GM23338 (cell line): ENCODE measurements at regions not wholly inside any gene's neighbourhood (a gene's known extent, or its start where the extent isn't known, plus 50 kb on each side); places are given as distances from the start of the nearest gene placed in this dataset.

Experiments used
- ATAC-seq: fragments of 200-7000 bp; cut with Tn5 transposase; 3 replicates; pipeline ENCODE4 v1.9.1; 2020
- DNase-seq: peaks from one replicate; pipeline ENCODE4 v3.0.0-alpha.2; 2015; ENCODE audit warnings: low spot score
- H2AFZ ChIP-seq: fragments of 200-600 bp; sonication (generic); 2 replicates; pipeline ENCODE4 v1.8.0; 2016; ENCODE audit warnings: antibody characterized with exemption, mild to moderate bottlenecking, moderate library complexity
- H3F3A ChIP-seq: fragments of 200-600 bp; sonication (generic); replicated peaks from 2 replicates; pipeline ENCODE4 v1.8.0; 2017; ENCODE audit warnings: antibody characterized with exemption, mixed run types, low read depth
- H3K27ac ChIP-seq: fragments of 200-600 bp; sonication (generic); 2 replicates; pipeline ENCODE4 v1.6.1; 2016; ENCODE audit warnings: low read depth
- H3K27me3 ChIP-seq: fragments of 200-600 bp; sonication (generic); 2 replicates; pipeline ENCODE4 v1.8.0; 2016; ENCODE audit warnings: mild to moderate bottlenecking, mixed run types, moderate library complexity; ENCODE audit not compliant: insufficient read depth
- H3K36me3 ChIP-seq: fragments of 200-600 bp; sonication (generic); 2 replicates; pipeline ENCODE4 v1.8.0; 2016; ENCODE audit warnings: mild to moderate bottlenecking; ENCODE audit not compliant: insufficient read depth
- H3K4me1 ChIP-seq: fragments of 200-600 bp; sonication (generic); 2 replicates; pipeline ENCODE4 v1.8.0; 2016; ENCODE audit warnings: mild to moderate bottlenecking, moderate library complexity; ENCODE audit not compliant: insufficient read depth
- H3K4me2 ChIP-seq: fragments of 200-600 bp; sonication (generic); 2 replicates; pipeline ENCODE4 v1.7.1; 2017; ENCODE audit warnings: mixed run types
- H3K4me3 ChIP-seq: fragments of 200-600 bp; sonication (generic); 2 replicates; pipeline ENCODE4 v1.6.1; 2016; ENCODE audit warnings: mixed run types
- H3K79me2 ChIP-seq: fragments of 200-600 bp; sonication (generic); replicated peaks from 2 replicates; pipeline ENCODE4 v1.8.0; 2017; ENCODE audit warnings: mild to moderate bottlenecking; ENCODE audit not compliant: insufficient read depth
- H3K9me2 ChIP-seq: fragments of 200-600 bp; sonication (generic); 2 replicates; pipeline ENCODE4 v1.8.0; 2017; ENCODE audit not compliant: insufficient read depth
- H4K20me1 ChIP-seq: fragments of 200-600 bp; sonication (generic); replicated peaks from 2 replicates; pipeline ENCODE4 v1.8.0; 2017; ENCODE audit warnings: mild to moderate bottlenecking; ENCODE audit not compliant: insufficient read depth
- H3K27ac Mint-ChIP-seq: 2 replicates; pipeline ENCODE4 v1.8.0; 2020; ENCODE audit warnings: inconsistent platforms, mild to moderate bottlenecking, moderate library complexity, mixed read lengths
- H3K27me3 Mint-ChIP-seq: 3 replicates; pipeline ENCODE4 v1.8.0; 2022; ENCODE audit warnings: low read depth, mild to moderate bottlenecking, moderate library complexity, mixed read lengths, inconsistent platforms; ENCODE audit not compliant: insufficient read depth, poor library complexity
- H3K36me3 Mint-ChIP-seq: 3 replicates; pipeline ENCODE4 v1.8.0; 2021; ENCODE audit warnings: low read depth, mild to moderate bottlenecking, inconsistent platforms, moderate library complexity, mixed read lengths
- H3K4me1 Mint-ChIP-seq: 3 replicates; pipeline ENCODE4 v1.8.0; 2020; ENCODE audit warnings: mild to moderate bottlenecking, inconsistent platforms, mixed read lengths
- H3K4me3 Mint-ChIP-seq: 3 replicates; pipeline ENCODE4 v1.8.0; 2021; ENCODE audit warnings: moderate library complexity, mild to moderate bottlenecking, inconsistent platforms, mixed read lengths
- H3K9me3 Mint-ChIP-seq: 3 replicates; pipeline ENCODE4 v1.8.0; 2020; ENCODE audit warnings: moderate library complexity, mild to moderate bottlenecking, inconsistent platforms, mixed read lengths
- CREB1 ChIP-seq: fragments of 250-450 bp; sonication (Bioruptor Pico); IDR thresholded peaks from 2 replicates; pipeline ENCODE4 v1.5.0; 2020; ENCODE audit warnings: low read depth, mild to moderate bottlenecking, moderate library complexity
- CTCF ChIP-seq, 2 experiments: fragments of 200-600 bp in 1 of 2; sonication (generic) in 1 of 2; conservative IDR thresholded peaks; 2 replicates each; pipeline versions ENCODE4 v1.5.1 to v1.6.1; 2016 to 2017; ENCODE audit warnings: antibody characterized with exemption in 2 of 2, low read depth in 2 of 2, mild to moderate bottlenecking in 2 of 2, moderate library complexity in 1 of 2
- ETS1 ChIP-seq: IDR thresholded peaks from 2 replicates; pipeline ENCODE4 v1.6.1; 2016; ENCODE audit warnings: antibody characterized with exemption
- EZH2phosphoT487 ChIP-seq: fragments of 200-600 bp; sonication (generic); IDR thresholded peaks from one replicate; pipeline ENCODE4 v1.8.1; 2018; ENCODE audit warnings: antibody characterized with exemption; ENCODE audit not compliant: unreplicated experiment
- JUNB ChIP-seq: IDR thresholded peaks from one replicate; pipeline ENCODE4 v1.6.1; 2016; ENCODE audit warnings: antibody characterized with exemption; ENCODE audit not compliant: unreplicated experiment
- NANOG ChIP-seq: IDR thresholded peaks from 2 replicates; pipeline ENCODE4 v1.6.1; 2016; ENCODE audit warnings: antibody characterized with exemption, borderline replicate concordance
- POLR2AphosphoS5 ChIP-seq: IDR thresholded peaks from 2 replicates; pipeline ENCODE4 v1.6.1; 2016; ENCODE audit warnings: antibody characterized with exemption, low read depth
- STAT1 ChIP-seq: IDR thresholded peaks from one replicate; pipeline ENCODE4 v1.6.1; 2016; ENCODE audit warnings: antibody characterized with exemption; ENCODE audit not compliant: unreplicated experiment
- ZNF114 ChIP-seq: fragments of 250-450 bp; sonication (Bioruptor Pico); IDR thresholded peaks from 2 replicates; pipeline ENCODE4 v1.5.0; 2020; ENCODE audit warnings: mild to moderate bottlenecking, moderate library complexity
- ZNF331 ChIP-seq: fragments of 250-450 bp; sonication (Bioruptor Pico); IDR thresholded peaks from 2 replicates; pipeline ENCODE4 v1.5.0; 2020; ENCODE audit warnings: low read depth, mild to moderate bottlenecking, moderate library complexity
- ZNF462 ChIP-seq: fragments of 250-450 bp; sonication (Bioruptor Pico); IDR thresholded peaks from 2 replicates; pipeline ENCODE4 v1.5.0; 2020; ENCODE audit warnings: mild to moderate bottlenecking, moderate library complexity

GRCh38 chr18:61093965-61094364 is 239.3 kb upstream of the CDH20 start:
- no peak overlapping the region for H3K27ac Mint-ChIP-seq
- ATAC-seq (no peak), DNase-seq (no peak)
- Histone ChIP-seq H3K36me3 (no peaks in the 10 kb centered on the region), H3K9me2 (no peaks in the 10 kb centered on the region), H3K27me3 (no peaks in the 10 kb centered on the region), H3K4me1 (no peaks in the 10 kb centered on the region), H3K4me3 (no peak overlapping the region), H3K27ac (no peak overlapping the region), H3K4me2 (no peak overlapping the region), H3F3A (no peaks in the 10 kb centered on the region), H2AFZ (no peak overlapping the region), H4K20me1 (no peaks in the 10 kb centered on the region), H3K79me2 (no peaks in the 10 kb centered on the region)
- no peaks in the 10 kb centered on the region for H3K9me3 Mint-ChIP-seq
- no peaks in the 10 kb centered on the region for H3K36me3 Mint-ChIP-seq
- H3K27me3 Mint-ChIP-seq, result no peaks in the 10 kb centered on the region
- no peak for TF ChIP-seq ZNF331
- no peak for TF ChIP-seq JUNB
- no peak for TF ChIP-seq ZNF462 (CRISPR knock-in tag)
- TF ChIP-seq STAT1, result no peak
- no peak for TF ChIP-seq ZNF114 (CRISPR knock-in tag)
- TF ChIP-seq CTCF (conservative IDR thresholded peaks at IDR 0.05; ENCODE audit: low read depth in 2 of 2), result no peak
- TF ChIP-seq POLR2AphosphoS5, result no peak
- TF ChIP-seq ETS1, result no peak
- no peak for TF ChIP-seq EZH2phosphoT487
- TF ChIP-seq CREB1 (CRISPR knock-in tag), result no peak
- TF ChIP-seq NANOG, result no peak
- H3K4me3 Mint-ChIP-seq, result no peak overlapping the region
- no peaks in the 10 kb centered on the region for H3K4me1 Mint-ChIP-seq
